Adipocyte (in vitro differentiated cells): ENCODE measurements at regions not wholly inside any gene's neighbourhood (a gene's known extent, or its start where the extent isn't known, plus 50 kb on each side); places are given as distances from the start of the nearest gene placed in this dataset.
A peak's percentile ranks its signal among the peaks of the same experiment; 100 is the strongest.

ENCODE experiments used
- DNase-seq: peaks from one replicate; pipeline ENCODE4 v3.0.0-alpha.2; 2015; ENCODE audit warnings: low read depth
- H3K27me3 ChIP-seq: replicated peaks from 2 replicates; pipeline ENCODE4 v1.7.0; 2013; ENCODE audit warnings: mild to moderate bottlenecking, low read length, moderate library complexity; ENCODE audit not compliant: control insufficient read depth, insufficient read depth
- H3K36me3 ChIP-seq: 2 replicates; pipeline ENCODE4 v1.7.0; 2013; ENCODE audit warnings: low read length, mild to moderate bottlenecking, moderate library complexity; ENCODE audit not compliant: control insufficient read depth, insufficient read depth, severe bottlenecking
- H3K4me1 ChIP-seq: 2 replicates; pipeline ENCODE4 v1.7.0; 2013; ENCODE audit warnings: mild to moderate bottlenecking, low read length, moderate library complexity; ENCODE audit not compliant: control insufficient read depth, insufficient read depth
- H3K4me3 ChIP-seq: 2 replicates; pipeline ENCODE4 v1.7.0; 2013; ENCODE audit warnings: mild to moderate bottlenecking, low read length, moderate library complexity
- H3K9ac ChIP-seq: 2 replicates; pipeline ENCODE4 v1.7.0; 2013; ENCODE audit warnings: mild to moderate bottlenecking, low read length, moderate library complexity
- H3K9me3 ChIP-seq: 2 replicates; pipeline ENCODE4 v1.7.0; 2013; ENCODE audit warnings: mild to moderate bottlenecking, low read length, moderate library complexity; ENCODE audit not compliant: control insufficient read depth

GRCh38 chr6:144646093-144647056 lies 361.2 kb downstream of the UTRN start:
- H3K9ac ChIP-seq = no peak overlapping the region
- DNase-seq = peak; percentile 49
- H3K4me1 ChIP-seq = peaks cover 14% of the 10 kb centered on the region
- H3K36me3 ChIP-seq = no peaks in the 10 kb centered on the region
- H3K27me3 ChIP-seq = no peaks in the 10 kb centered on the region
- H3K4me3 ChIP-seq = no peak overlapping the region
- H3K9me3 ChIP-seq = no peaks in the 10 kb centered on the region

- no peak for DNase-seq
- no peaks in the 10 kb centered on the region for H3K9me3 ChIP-seq
- no peaks in the 10 kb centered on the region for H3K27me3 ChIP-seq
- H3K9ac ChIP-seq = no peak overlapping the region
- H3K4me1 ChIP-seq = peaks cover 14% of the 10 kb centered on the region
- H3K36me3 ChIP-seq = no peaks in the 10 kb centered on the region
- no peak overlapping the region for H3K4me3 ChIP-seq
Measured at GRCh38 chr6:144647406-144647964, 362.4 kb downstream of the UTRN start.

DNA sequence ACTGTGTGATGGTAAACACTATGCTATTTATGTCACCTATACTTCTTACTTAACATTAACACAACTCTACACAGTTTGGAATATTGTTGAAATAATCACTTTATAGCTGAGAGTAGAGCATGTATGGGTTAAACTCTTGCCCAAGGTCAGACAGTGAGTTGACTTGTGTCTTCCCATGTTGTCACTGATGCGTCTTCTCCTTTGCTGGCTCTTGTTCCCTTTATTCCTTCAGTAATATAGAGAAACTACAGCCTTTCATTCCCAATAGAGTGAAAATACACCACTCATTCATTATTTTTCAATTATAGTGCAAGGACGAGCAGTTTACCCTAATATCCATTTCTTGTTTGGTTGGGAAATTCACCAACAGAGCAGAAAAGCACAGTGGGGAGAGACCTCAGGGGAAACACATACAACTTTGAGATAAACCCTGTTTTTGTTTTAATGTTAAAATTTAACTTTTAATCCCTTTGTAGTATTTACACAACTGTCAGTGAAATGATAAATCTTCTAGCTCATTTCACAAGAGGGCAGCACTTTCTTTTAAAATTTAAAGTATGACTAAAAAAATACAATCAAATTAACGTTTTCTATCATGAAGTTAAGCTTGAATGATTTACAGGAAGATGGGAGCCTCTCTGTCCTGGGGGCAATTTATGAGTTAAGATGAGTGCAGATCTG lies 363.0 kb downstream of the UTRN start:
- no peak overlapping the region for H3K9ac ChIP-seq
- H3K4me3 ChIP-seq = no peak overlapping the region
- H3K4me1 ChIP-seq = peaks cover 14% of the 10 kb centered on the region
- no peaks in the 10 kb centered on the region for H3K9me3 ChIP-seq
- H3K27me3 ChIP-seq = no peaks in the 10 kb centered on the region
- no peaks in the 10 kb centered on the region for H3K36me3 ChIP-seq
- DNase-seq = peak; percentile 34

DNA sequence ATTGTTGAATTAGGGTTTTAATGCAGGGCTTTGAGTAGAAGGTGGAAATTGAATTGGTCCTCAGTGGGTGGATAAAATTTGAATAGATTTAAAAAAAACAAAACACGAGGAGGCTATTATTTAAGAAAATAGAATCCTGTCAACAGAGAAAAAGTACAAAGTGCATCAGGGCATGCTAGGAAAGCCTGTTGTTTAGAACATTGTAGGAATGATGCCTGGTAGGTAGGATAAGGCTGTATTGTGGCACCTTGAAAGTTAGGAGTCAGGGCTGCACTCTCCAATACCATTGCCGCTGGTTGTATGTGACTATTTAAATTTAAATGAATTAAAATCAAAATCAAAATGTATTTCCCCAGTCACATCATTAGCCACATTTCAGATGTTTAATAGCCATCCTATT lies 363.9 kb downstream of the UTRN start:
- DNase-seq = no peak
- Histone ChIP-seq H3K9me3 (no peaks in the 10 kb centered on the region), H3K9ac (no peak overlapping the region), H3K4me1 (peaks cover 14% of the 10 kb centered on the region), H3K36me3 (no peaks in the 10 kb centered on the region), H3K27me3 (no peaks in the 10 kb centered on the region), H3K4me3 (no peak overlapping the region)

GRCh38 chr6:144651234-144651633 lies 366.1 kb downstream of the UTRN start:
- Histone ChIP-seq H3K9me3 (no peaks in the 10 kb centered on the region), H3K36me3 (no peaks in the 10 kb centered on the region), H3K4me1 (peaks cover 10% of the 10 kb centered on the region), H3K9ac (no peak overlapping the region), H3K4me3 (no peak overlapping the region), H3K27me3 (no peaks in the 10 kb centered on the region)
- no peak for DNase-seq

DNA sequence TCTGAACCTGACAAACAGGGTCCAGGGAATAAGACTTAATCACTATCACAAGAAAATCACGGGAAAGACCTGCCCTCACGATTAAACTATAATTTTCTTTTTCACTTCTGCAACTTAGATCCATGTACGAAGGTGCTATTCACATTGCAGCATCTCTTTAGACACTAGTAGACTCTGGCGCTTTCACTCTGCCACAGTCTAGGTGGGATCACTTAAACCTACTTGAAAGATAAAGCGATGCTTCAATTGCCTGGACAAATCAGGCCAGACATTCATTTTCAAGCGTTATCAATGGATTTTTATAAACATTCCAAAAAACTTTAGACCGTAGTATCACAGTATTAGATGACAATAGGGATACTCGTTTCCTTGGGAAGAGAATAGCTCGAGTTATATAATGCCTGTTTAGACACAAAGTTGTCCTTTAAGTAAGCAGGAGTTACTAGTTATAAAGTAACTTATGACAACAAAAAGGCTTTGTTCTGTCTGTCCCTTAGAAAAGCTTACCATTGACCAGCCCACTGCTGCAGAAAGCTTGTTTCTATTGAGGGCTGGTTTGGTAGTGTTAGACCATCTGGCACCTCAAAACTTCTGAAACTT lies 367.3 kb downstream of the UTRN start:
- Histone ChIP-seq H3K4me3 (no peak overlapping the region), H3K27me3 (no peaks in the 10 kb centered on the region), H3K9ac (no peak overlapping the region), H3K9me3 (no peaks in the 10 kb centered on the region), H3K36me3 (no peaks in the 10 kb centered on the region), H3K4me1 (peaks cover 10% of the 10 kb centered on the region)
- no peak for DNase-seq

DNA sequence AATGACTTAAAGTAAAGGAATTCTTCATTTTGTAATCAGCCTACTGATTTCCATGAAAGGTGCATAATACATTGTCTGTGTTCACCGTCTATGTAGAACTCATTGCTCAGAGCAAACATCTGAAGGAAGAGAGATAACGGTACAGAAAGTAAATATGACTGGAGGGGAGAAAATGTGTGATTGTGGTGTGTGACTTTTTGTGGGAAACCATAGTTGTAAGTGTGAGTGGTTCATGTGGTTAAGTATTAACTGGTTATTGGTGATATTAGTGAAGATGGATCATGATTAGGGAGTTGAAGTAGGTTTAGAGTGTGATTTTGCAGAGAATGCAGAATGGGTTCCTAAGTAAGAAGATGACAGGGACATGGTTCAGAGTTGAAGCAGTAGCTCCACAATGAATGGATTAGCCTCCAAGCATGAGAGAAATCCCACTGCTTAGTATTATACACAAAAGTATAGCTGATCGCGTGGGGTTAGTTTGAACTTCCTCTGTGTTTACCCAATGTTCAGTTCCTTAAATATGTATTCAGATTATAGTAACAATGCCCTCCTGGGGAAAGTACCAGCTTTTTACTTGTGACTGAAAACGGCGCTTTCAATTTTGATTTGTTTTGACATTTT lies 368.9 kb downstream of the UTRN start:
- H3K27me3 ChIP-seq = no peaks in the 10 kb centered on the region
- DNase-seq = no peak
- H3K36me3 ChIP-seq = no peaks in the 10 kb centered on the region
- H3K9ac ChIP-seq = no peak overlapping the region
- peaks cover 4% of the 10 kb centered on the region for H3K4me1 ChIP-seq
- no peaks in the 10 kb centered on the region for H3K9me3 ChIP-seq
- no peak overlapping the region for H3K4me3 ChIP-seq

DNA sequence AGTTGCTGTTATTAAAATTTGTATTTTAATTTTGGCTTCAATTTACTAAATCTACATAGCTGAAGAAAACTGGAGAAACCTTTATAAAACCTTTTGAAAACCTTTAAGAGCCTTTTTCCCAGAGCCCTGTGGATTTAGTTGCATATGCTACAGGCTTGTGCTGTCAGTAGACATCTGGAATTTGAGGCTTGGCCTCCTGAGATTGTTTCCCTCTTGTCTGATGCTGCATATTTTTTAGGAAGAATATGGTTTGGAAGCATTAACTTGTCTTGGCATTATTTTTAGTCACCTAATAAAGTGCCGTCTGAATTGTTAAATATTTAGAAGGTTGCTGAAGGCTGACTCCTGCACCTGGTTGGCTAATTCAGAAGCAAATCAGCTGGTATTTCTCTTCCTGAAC lies 369.4 kb downstream of the UTRN start:
- no peaks in the 10 kb centered on the region for H3K9me3 ChIP-seq
- H3K9ac ChIP-seq = no peak overlapping the region

GRCh38 chr6:144655376-144655775 lies 370.2 kb downstream of the UTRN start:
- H3K4me3 ChIP-seq = no peak overlapping the region
- no peaks in the 10 kb centered on the region for H3K27me3 ChIP-seq
- H3K36me3 ChIP-seq = no peaks in the 10 kb centered on the region
- no peak overlapping the region for H3K9ac ChIP-seq
- H3K4me1 ChIP-seq = peaks cover 17% of the 10 kb centered on the region
- DNase-seq = no peak
- H3K9me3 ChIP-seq = no peaks in the 10 kb centered on the region

More for the DNA sequence above, 369.4 kb downstream of the UTRN start:
- Histone ChIP-seq H3K4me3 (no peak overlapping the region), H3K36me3 (no peaks in the 10 kb centered on the region), H3K27me3 (no peaks in the 10 kb centered on the region), H3K4me1 (peaks cover 9% of the 10 kb centered on the region)
- no peak for DNase-seq

DNA sequence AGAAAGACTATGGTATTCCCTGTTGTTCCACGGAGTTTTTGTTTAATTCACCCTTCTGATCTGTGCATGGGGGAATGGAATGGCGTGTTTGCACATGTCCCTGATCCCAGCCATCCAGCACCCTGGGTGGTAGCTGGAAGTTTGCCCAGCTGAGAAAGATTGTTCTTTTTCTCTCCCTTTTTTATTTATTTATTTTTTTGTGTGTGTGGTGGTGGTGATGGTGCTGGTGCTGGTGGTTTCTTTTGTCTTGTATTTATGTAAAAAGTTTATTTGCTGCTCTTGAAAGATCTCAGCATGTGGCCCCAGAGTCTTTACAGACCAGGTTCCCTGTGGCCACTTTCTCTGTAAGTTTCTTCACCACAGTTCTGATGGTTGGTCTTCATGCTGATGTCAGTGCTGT lies 372.6 kb downstream of the UTRN start:
- peaks cover 27% of the 10 kb centered on the region for H3K4me1 ChIP-seq
- H3K36me3 ChIP-seq = no peaks in the 10 kb centered on the region
- H3K27me3 ChIP-seq = no peaks in the 10 kb centered on the region
- no peak overlapping the region for H3K9ac ChIP-seq
- no peak overlapping the region for H3K4me3 ChIP-seq
- no peak for DNase-seq
- no peaks in the 10 kb centered on the region for H3K9me3 ChIP-seq
